ENCODE measurements at regions not wholly inside any gene's neighbourhood (a gene's known extent, or its start where the extent isn't known, plus 50 kb on each side); places are given as distances from the start of the nearest gene placed in this dataset.

DNA sequence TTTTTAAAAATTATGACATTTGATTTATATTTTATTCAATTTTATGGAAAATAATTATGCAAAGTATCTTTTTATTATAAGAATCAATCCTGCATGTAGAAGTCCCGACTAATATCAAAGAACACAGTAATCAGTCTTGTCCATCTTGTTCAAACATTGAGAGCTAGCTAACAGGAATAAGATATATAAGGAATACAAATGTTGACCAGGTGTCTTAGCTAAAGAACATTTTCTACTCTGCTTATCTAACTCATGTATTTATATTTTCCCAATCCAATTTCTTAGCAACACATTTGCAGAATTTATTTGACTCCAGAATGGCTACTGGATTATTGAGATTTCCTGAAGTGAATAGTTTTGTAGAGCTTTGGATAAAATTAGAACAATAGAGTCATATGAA is 61.5 kb upstream of the NR3C2 start (continued):
- TF ChIP-seq, protein P1, sequence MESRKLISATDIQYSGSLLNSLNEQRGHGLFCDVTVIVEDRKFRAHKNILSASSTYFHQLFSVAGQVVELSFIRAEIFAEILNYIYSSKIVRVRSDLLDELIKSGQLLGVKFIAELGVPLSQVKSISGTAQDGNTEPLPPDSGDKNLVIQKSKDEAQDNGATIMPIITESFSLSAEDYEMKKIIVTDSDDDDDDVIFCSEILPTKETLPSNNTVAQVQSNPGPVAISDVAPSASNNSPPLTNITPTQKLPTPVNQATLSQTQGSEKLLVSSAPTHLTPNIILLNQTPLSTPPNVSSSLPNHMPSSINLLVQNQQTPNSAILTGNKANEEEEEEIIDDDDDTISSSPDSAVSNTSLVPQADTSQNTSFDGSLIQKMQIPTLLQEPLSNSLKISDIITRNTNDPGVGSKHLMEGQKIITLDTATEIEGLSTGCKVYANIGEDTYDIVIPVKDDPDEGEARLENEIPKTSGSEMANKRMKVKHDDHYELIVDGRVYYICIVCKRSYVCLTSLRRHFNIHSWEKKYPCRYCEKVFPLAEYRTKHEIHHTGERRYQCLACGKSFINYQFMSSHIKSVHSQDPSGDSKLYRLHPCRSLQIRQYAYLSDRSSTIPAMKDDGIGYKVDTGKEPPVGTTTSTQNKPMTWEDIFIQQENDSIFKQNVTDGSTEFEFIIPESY (IDR thresholded peaks at IDR 0.05; ENCODE audit: borderline replicate concordance, low read depth): no peak
- TF ChIP-seq, protein P2, sequence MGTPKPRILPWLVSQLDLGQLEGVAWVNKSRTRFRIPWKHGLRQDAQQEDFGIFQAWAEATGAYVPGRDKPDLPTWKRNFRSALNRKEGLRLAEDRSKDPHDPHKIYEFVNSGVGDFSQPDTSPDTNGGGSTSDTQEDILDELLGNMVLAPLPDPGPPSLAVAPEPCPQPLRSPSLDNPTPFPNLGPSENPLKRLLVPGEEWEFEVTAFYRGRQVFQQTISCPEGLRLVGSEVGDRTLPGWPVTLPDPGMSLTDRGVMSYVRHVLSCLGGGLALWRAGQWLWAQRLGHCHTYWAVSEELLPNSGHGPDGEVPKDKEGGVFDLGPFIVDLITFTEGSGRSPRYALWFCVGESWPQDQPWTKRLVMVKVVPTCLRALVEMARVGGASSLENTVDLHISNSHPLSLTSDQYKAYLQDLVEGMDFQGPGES (IDR thresholded peaks at IDR 0.05; ENCODE audit: low read depth, low read length): no peak
- TF ChIP-seq FOXM1 (IDR thresholded peaks at IDR 0.05; ENCODE audit: low read depth) (no peak), GABPA (IDR thresholded peaks at IDR 0.05; ENCODE audit: low read depth) (no peak), EZH2phosphoT487 (IDR thresholded peaks at IDR 0.05; ENCODE audit: borderline replicate concordance, low read depth) (no peak), RCOR1 (IDR thresholded peaks at IDR 0.05; ENCODE audit: low read length) (no peak), ELF1 (IDR thresholded peaks at IDR 0.05) (no peak), JUND (IDR thresholded peaks at IDR 0.05) (no peak), PBX3 (IDR thresholded peaks at IDR 0.05) (no peak), RXRA (IDR thresholded peaks at IDR 0.05; ENCODE audit: borderline replicate concordance, low read depth) (no peak), GATA2 (CRISPR knock-in tag; IDR thresholded peaks at IDR 0.05) (no peak)

- Histone ChIP-seq H3K79me2 (ENCODE audit: insufficient read depth) (no peaks in the 10 kb centered on the region), H3K4me3 (ENCODE audit: low read depth in 2 of 2, low read length in 1 of 2) (no peak overlapping the region), H3K4me1 (ENCODE audit: control insufficient read depth in 1 of 2, insufficient read depth in 2 of 2, low read depth in 1 of 2, low read length in 1 of 2) (no peaks in the 10 kb centered on the region), H3K9me2 (no peaks in the 10 kb centered on the region), H3K36me3 (replicated peaks in 1 of 2; ENCODE audit: control insufficient read depth in 1 of 2, insufficient read depth in 2 of 2, low read length in 1 of 2) (no peaks in the 10 kb centered on the region), H3K4me2 (no peak overlapping the region), H2AFZ (ENCODE audit: low read depth) (no peak overlapping the region), H3F3A (replicated peaks; ENCODE audit: insufficient read depth) (no peaks in the 10 kb centered on the region), H4K20me1 (ENCODE audit: insufficient read depth) (no peaks in the 10 kb centered on the region), H3K27ac (ENCODE audit: low read depth in 2 of 2, low read length in 1 of 2) (no peak overlapping the region), H3K9me3 (no peaks in the 10 kb centered on the region), H3K9ac (no peak overlapping the region), H3K27me3 (ENCODE audit: insufficient read depth) (no peaks in the 10 kb centered on the region)
- DNase-seq: no peak
- CTCF ChIA-PET: no interaction called here
- POLR2A ChIA-PET: no interaction called here
- 28% methylated on average over 2 of the region's 2 CpGs for WGBS (ENCODE audit: low lambda C conversion rate)
- TF ChIP-seq NFIC (IDR thresholded peaks at IDR 0.05; ENCODE audit: borderline replicate concordance): no peak
- TF ChIP-seq, protein P3, sequence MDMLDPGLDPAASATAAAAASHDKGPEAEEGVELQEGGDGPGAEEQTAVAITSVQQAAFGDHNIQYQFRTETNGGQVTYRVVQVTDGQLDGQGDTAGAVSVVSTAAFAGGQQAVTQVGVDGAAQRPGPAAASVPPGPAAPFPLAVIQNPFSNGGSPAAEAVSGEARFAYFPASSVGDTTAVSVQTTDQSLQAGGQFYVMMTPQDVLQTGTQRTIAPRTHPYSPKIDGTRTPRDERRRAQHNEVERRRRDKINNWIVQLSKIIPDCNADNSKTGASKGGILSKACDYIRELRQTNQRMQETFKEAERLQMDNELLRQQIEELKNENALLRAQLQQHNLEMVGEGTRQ (IDR thresholded peaks at IDR 0.05; ENCODE audit: borderline replicate concordance, low read depth, low read length): no peak
- TF ChIP-seq, protein P4, sequence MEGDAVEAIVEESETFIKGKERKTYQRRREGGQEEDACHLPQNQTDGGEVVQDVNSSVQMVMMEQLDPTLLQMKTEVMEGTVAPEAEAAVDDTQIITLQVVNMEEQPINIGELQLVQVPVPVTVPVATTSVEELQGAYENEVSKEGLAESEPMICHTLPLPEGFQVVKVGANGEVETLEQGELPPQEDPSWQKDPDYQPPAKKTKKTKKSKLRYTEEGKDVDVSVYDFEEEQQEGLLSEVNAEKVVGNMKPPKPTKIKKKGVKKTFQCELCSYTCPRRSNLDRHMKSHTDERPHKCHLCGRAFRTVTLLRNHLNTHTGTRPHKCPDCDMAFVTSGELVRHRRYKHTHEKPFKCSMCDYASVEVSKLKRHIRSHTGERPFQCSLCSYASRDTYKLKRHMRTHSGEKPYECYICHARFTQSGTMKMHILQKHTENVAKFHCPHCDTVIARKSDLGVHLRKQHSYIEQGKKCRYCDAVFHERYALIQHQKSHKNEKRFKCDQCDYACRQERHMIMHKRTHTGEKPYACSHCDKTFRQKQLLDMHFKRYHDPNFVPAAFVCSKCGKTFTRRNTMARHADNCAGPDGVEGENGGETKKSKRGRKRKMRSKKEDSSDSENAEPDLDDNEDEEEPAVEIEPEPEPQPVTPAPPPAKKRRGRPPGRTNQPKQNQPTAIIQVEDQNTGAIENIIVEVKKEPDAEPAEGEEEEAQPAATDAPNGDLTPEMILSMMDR (IDR thresholded peaks at IDR 0.05): no peak
- no peak for TF ChIP-seq GABPA (IDR thresholded peaks at IDR 0.05; ENCODE audit: low read depth)
- TF ChIP-seq RXRA (IDR thresholded peaks at IDR 0.05; ENCODE audit: borderline replicate concordance, low read depth): no peak
- TF ChIP-seq ELF1 (IDR thresholded peaks at IDR 0.05): no peak
- TF ChIP-seq RFX5 (IDR thresholded peaks at IDR 0.05; ENCODE audit: low read length): no peak
- TF ChIP-seq EZH2phosphoT487 (IDR thresholded peaks at IDR 0.05; ENCODE audit: borderline replicate concordance, low read depth): no peak
- no peak for TF ChIP-seq RAD21 (IDR thresholded peaks at IDR 0.05; ENCODE audit: low read length)
- no peak for TF ChIP-seq NRF1 (IDR thresholded peaks at IDR 0.05; ENCODE audit: low read depth, low read length)
- TF ChIP-seq TCF12 (IDR thresholded peaks at IDR 0.05): no peak
- TF ChIP-seq TEAD4 (IDR thresholded peaks at IDR 0.05; ENCODE audit: borderline replicate concordance, insufficient read depth): no peak
- TF ChIP-seq, protein P2 (IDR thresholded peaks at IDR 0.05; ENCODE audit: low read depth, low read length): no peak
- no peak for TF ChIP-seq MXI1 (IDR thresholded peaks at IDR 0.05; ENCODE audit: low read depth, low read length)
- no peak for TF ChIP-seq RCOR1 (IDR thresholded peaks at IDR 0.05; ENCODE audit: low read length)
- no peak for TF ChIP-seq TAF1 (IDR thresholded peaks at IDR 0.05; ENCODE audit: borderline replicate concordance, low read depth, low read length)
- no peak for TF ChIP-seq YY1 (IDR thresholded peaks at IDR 0.05; ENCODE audit: low read depth)
- no peak for TF ChIP-seq EP300 (IDR thresholded peaks at IDR 0.05; ENCODE audit: borderline replicate concordance in 1 of 2, low read depth in 1 of 2, low read length in 1 of 2)
These were observed 55.0 kb upstream of the NR3C2 start for GRCh38 chr4:148497258-148497657.

Data from SK-N-SH (cell line).